ENCODE measurements at regions not wholly inside any gene's neighbourhood (a gene's known extent, or its start where the extent isn't known, plus 50 kb on each side); places are given as distances from the start of the nearest gene placed in this dataset.

- H3K27ac ChIP-seq, result no peak overlapping the region
- TF ChIP-seq, protein P1, sequence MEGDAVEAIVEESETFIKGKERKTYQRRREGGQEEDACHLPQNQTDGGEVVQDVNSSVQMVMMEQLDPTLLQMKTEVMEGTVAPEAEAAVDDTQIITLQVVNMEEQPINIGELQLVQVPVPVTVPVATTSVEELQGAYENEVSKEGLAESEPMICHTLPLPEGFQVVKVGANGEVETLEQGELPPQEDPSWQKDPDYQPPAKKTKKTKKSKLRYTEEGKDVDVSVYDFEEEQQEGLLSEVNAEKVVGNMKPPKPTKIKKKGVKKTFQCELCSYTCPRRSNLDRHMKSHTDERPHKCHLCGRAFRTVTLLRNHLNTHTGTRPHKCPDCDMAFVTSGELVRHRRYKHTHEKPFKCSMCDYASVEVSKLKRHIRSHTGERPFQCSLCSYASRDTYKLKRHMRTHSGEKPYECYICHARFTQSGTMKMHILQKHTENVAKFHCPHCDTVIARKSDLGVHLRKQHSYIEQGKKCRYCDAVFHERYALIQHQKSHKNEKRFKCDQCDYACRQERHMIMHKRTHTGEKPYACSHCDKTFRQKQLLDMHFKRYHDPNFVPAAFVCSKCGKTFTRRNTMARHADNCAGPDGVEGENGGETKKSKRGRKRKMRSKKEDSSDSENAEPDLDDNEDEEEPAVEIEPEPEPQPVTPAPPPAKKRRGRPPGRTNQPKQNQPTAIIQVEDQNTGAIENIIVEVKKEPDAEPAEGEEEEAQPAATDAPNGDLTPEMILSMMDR (IDR thresholded peaks at IDR 0.05), result no peak
- TF ChIP-seq POLR2A (IDR thresholded peaks at IDR 0.05), result no peak
- H3K4me3 ChIP-seq, result no peak overlapping the region
- no peaks in the 10 kb centered on the region for H3K36me3 ChIP-seq
- no peaks in the 10 kb centered on the region for H3K27me3 ChIP-seq
- DNase-seq, result no peak
- H3K4me1 ChIP-seq, result no peaks in the 10 kb centered on the region
- intact Hi-C loops (cut with DNase I; ENCODE audit: low total_unique reads), result no loop called here
- H3K9me3 ChIP-seq, result no peaks in the 10 kb centered on the region
Observed at GRCh38 chr9:109708451-109708945, 71.5 kb upstream of the PALM2AKAP2 start.

- Histone ChIP-seq H3K27me3 (no peaks in the 10 kb centered on the region), H3K4me1 (no peaks in the 10 kb centered on the region), H3K4me3 (no peak overlapping the region), H3K9me3 (no peaks in the 10 kb centered on the region), H3K27ac (no peak overlapping the region), H3K36me3 (no peaks in the 10 kb centered on the region)
- no peak for TF ChIP-seq POLR2A (IDR thresholded peaks at IDR 0.05)
- TF ChIP-seq, protein P1 (IDR thresholded peaks at IDR 0.05), result no peak
- intact Hi-C loops (cut with DNase I; ENCODE audit: low total_unique reads), result no loop called here
- DNase-seq, result no peak
Observed at GRCh38 chr9:109709866-109710265, 70.1 kb upstream of the PALM2AKAP2 start.

- intact Hi-C loops (cut with DNase I; ENCODE audit: low total_unique reads), result no loop called here
Observed at GRCh38 chr9:109710830-109711229, 69.2 kb upstream of the PALM2AKAP2 start.

DNA sequence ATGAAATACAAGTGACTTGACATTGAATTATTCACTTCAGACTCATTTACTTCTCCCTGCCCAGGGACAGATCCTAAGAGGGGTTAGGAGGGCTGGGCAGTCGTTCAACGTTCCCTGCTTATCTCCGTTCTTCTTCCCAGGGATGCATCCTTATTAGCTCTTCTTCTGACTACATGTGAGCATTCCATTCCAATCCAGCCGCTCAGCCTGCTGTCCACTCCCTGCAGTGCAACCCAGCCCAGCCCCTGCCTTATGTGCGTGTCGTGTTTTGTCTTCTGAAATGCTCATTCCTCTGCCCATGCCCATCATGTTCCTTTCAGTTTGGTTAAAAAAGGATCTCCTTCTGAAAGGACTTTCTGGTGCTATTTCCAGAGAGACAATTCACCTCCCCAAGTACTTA lies 64.7 kb upstream of the PALM2AKAP2 start:
- H3K27ac ChIP-seq, result no peak overlapping the region
- H3K9me3 ChIP-seq, result no peaks in the 10 kb centered on the region
- no peak for TF ChIP-seq POLR2A (IDR thresholded peaks at IDR 0.05)
- TF ChIP-seq, protein P1 (IDR thresholded peaks at IDR 0.05), result no peak
- H3K36me3 ChIP-seq, result no peaks in the 10 kb centered on the region
- intact Hi-C loops (cut with DNase I; ENCODE audit: low total_unique reads), result no loop called here
- H3K4me3 ChIP-seq, result no peak overlapping the region
- no peaks in the 10 kb centered on the region for H3K27me3 ChIP-seq
- DNase-seq, result no peak
- no peaks in the 10 kb centered on the region for H3K4me1 ChIP-seq

More at GRCh38 chr9:109710830-109711229, 69.2 kb upstream of the PALM2AKAP2 start:
- no peaks in the 10 kb centered on the region for H3K9me3 ChIP-seq
- TF ChIP-seq, protein P1 (IDR thresholded peaks at IDR 0.05), result no peak
- no peak for TF ChIP-seq POLR2A (IDR thresholded peaks at IDR 0.05)
- H3K36me3 ChIP-seq, result no peaks in the 10 kb centered on the region
- no peak for DNase-seq
- H3K4me1 ChIP-seq, result no peaks in the 10 kb centered on the region
- no peak overlapping the region for H3K4me3 ChIP-seq
- H3K27me3 ChIP-seq, result no peaks in the 10 kb centered on the region
- no peak overlapping the region for H3K27ac ChIP-seq

GRCh38 chr9:109716631-109717030 lies 63.4 kb upstream of the PALM2AKAP2 start:
- H3K4me1 ChIP-seq, result no peaks in the 10 kb centered on the region
- intact Hi-C loops (cut with DNase I; ENCODE audit: low total_unique reads), result no loop called here
- H3K36me3 ChIP-seq, result no peaks in the 10 kb centered on the region
- DNase-seq, result no peak
- no peaks in the 10 kb centered on the region for H3K27me3 ChIP-seq
- no peaks in the 10 kb centered on the region for H3K9me3 ChIP-seq
- no peak overlapping the region for H3K4me3 ChIP-seq
- TF ChIP-seq POLR2A (IDR thresholded peaks at IDR 0.05), result no peak
- TF ChIP-seq, protein P1 (IDR thresholded peaks at IDR 0.05), result no peak
- no peak overlapping the region for H3K27ac ChIP-seq
